ENCODE measurements at regions not wholly inside any gene's neighbourhood (a gene's known extent, or its start where the extent isn't known, plus 50 kb on each side); places are given as distances from the start of the nearest gene placed in this dataset.
"Not testable (repeated sequence)": the region's sequence is repeated elsewhere in the genome, so short reads cannot be mapped to it uniquely, and the experiment has no call there.

- Histone ChIP-seq H3K27me3 (replicated peaks; ENCODE audit: insufficient read depth, low read length) (no peaks in the 10 kb centered on the region), H3K27ac (ENCODE audit: low read length) (no peak overlapping the region), H2AFZ (ENCODE audit: low read length) (no peak overlapping the region), H3K9me3 (replicated peaks; ENCODE audit: insufficient read depth, low read length) (no peaks in the 10 kb centered on the region), H3K79me2 (ENCODE audit: low read length) (no peaks in the 10 kb centered on the region), H3F3A (ENCODE audit: insufficient read depth, low read length) (no peaks in the 10 kb centered on the region; the same call in 1 of the 2 replicates), H3K36me3 (replicated peaks; ENCODE audit: insufficient read depth, low read length) (no peaks in the 10 kb centered on the region), H3K4me1 (ENCODE audit: low read length) (peaks cover 6% of the 10 kb centered on the region; the same call in 1 of the 2 replicates), H3K4me2 (ENCODE audit: low read depth, low read length) (no peak overlapping the region), H4K20me1 (ENCODE audit: insufficient read depth, low read length) (no peaks in the 10 kb centered on the region), H3K4me3 (ENCODE audit: low read length) (no peak overlapping the region), H3K9me2 (replicated peaks; ENCODE audit: insufficient read depth, low read length) (no peaks in the 10 kb centered on the region), H3K9ac (ENCODE audit: low read length) (no peak overlapping the region)
- DNase-seq: no peak
- TF ChIP-seq EZH2phosphoT487 (IDR thresholded peaks at IDR 0.05; ENCODE audit: low read length) (no peak), EZH2 (optimal IDR thresholded peaks at IDR 0.05; ENCODE audit: low read depth, low read length) (no peak), CTCF (IDR thresholded peaks at IDR 0.05; ENCODE audit: low read length) (no peak)
Measured at GRCh38 chr11:110347660-110348059, 51.2 kb upstream of the RDX start.

GRCh38 chr11:110349138-110349996 lies 53.0 kb upstream of the RDX start:
- DNase-seq: peak; percentile 44
- Histone ChIP-seq H3K9me2 (replicated peaks; ENCODE audit: insufficient read depth, low read length) (no peaks in the 10 kb centered on the region), H3F3A (ENCODE audit: insufficient read depth, low read length) (no peaks in the 10 kb centered on the region; the same call in 1 of the 2 replicates), H3K9ac (ENCODE audit: low read length) (no peak overlapping the region), H3K4me1 (ENCODE audit: low read length) (peaks cover 6% of the 10 kb centered on the region; the same call in 1 of the 2 replicates), H3K27ac (ENCODE audit: low read length) (peak overlapping the region; percentile 3; the same call in 1 of the 2 replicates), H3K79me2 (ENCODE audit: low read length) (no peaks in the 10 kb centered on the region), H3K9me3 (replicated peaks; ENCODE audit: insufficient read depth, low read length) (no peaks in the 10 kb centered on the region), H3K4me2 (ENCODE audit: low read depth, low read length) (peak overlapping the region; percentile 55), H3K27me3 (replicated peaks; ENCODE audit: insufficient read depth, low read length) (no peaks in the 10 kb centered on the region), H3K4me3 (ENCODE audit: low read length) (0 out of 2 replicates have a peak overlapping the region, but pooled peaks have one; percentile 26), H4K20me1 (ENCODE audit: insufficient read depth, low read length) (no peaks in the 10 kb centered on the region), H2AFZ (ENCODE audit: low read length) (peak overlapping the region; percentile 31), H3K36me3 (replicated peaks; ENCODE audit: insufficient read depth, low read length) (no peaks in the 10 kb centered on the region)
- TF ChIP-seq CTCF (IDR thresholded peaks at IDR 0.05; ENCODE audit: low read length): no peak
- TF ChIP-seq EZH2 (optimal IDR thresholded peaks at IDR 0.05; ENCODE audit: low read depth, low read length): no peak
- TF ChIP-seq EZH2phosphoT487 (IDR thresholded peaks at IDR 0.05; ENCODE audit: low read length): no peak

GRCh38 chr11:110349997-110350383 lies 53.6 kb upstream of the RDX start:
- H3K9ac ChIP-seq (ENCODE audit: low read length); H3K4me2 ChIP-seq (ENCODE audit: low read depth, low read length); H3K79me2 ChIP-seq (ENCODE audit: low read length); DNase-seq; H3F3A ChIP-seq (ENCODE audit: insufficient read depth, low read length); H3K9me3 ChIP-seq (replicated peaks; ENCODE audit: insufficient read depth, low read length); H3K9me2 ChIP-seq (replicated peaks; ENCODE audit: insufficient read depth, low read length); H3K27me3 ChIP-seq (replicated peaks; ENCODE audit: insufficient read depth, low read length); H3K36me3 ChIP-seq (replicated peaks; ENCODE audit: insufficient read depth, low read length); H3K4me3 ChIP-seq (ENCODE audit: low read length); H3K27ac ChIP-seq (ENCODE audit: low read length); H4K20me1 ChIP-seq (ENCODE audit: insufficient read depth, low read length); H2AFZ ChIP-seq (ENCODE audit: low read length); H3K4me1 ChIP-seq (ENCODE audit: low read length): not testable (repeated sequence)
